ENCODE measurements at regions not wholly inside any gene's neighbourhood (a gene's known extent, or its start where the extent isn't known, plus 50 kb on each side); places are given as distances from the start of the nearest gene placed in this dataset.
"Not testable (repeated sequence)": the region's sequence is repeated elsewhere in the genome, so short reads cannot be mapped to it uniquely, and the experiment has no call there.

DNA sequence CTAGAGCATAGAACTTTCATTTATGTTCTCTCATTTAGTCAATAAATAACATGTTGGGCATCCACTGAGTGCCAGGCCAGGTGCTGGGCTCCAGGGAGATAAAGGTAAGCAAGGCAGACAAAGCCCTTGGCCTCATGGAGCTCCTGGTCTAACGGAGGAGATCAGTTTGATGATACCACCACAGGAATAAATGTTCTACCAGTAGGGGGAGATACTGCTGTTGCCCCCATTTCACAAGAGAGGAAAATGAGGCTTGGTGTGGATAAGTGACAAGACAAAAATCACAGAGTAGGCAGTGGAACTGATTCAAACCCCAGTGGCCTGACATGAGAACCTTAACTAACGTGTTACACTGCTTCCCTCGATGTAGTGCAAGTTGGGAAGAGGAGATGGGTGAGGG lies 80.4 kb upstream of the ERCC4 start:
- Histone ChIP-seq H3K4me2 (no peak overlapping the region), H3K4me3 (no peak overlapping the region), H3K9me2 (replicated peaks; ENCODE audit: insufficient read depth) (no peaks in the 10 kb centered on the region), H3K27me3 (no peaks in the 10 kb centered on the region), H3K9me3 (ENCODE audit: low read depth) (no peaks in the 10 kb centered on the region), H2AFZ (no peak overlapping the region), H3K36me3 (replicated peaks; ENCODE audit: insufficient read depth, low read depth) (no peaks in the 10 kb centered on the region), H3K79me2 (no peaks in the 10 kb centered on the region), H3K4me1 (ENCODE audit: insufficient read depth) (no peaks in the 10 kb centered on the region), H4K20me1 (ENCODE audit: insufficient read depth, poor library complexity, severe bottlenecking) (no peaks in the 10 kb centered on the region), H3K27ac (no peak overlapping the region)
- no peak for TF ChIP-seq EZH2phosphoT487 (IDR thresholded peaks at IDR 0.05; ENCODE audit: low read depth, severe bottlenecking, unreplicated experiment)
- TF ChIP-seq, protein P1, sequence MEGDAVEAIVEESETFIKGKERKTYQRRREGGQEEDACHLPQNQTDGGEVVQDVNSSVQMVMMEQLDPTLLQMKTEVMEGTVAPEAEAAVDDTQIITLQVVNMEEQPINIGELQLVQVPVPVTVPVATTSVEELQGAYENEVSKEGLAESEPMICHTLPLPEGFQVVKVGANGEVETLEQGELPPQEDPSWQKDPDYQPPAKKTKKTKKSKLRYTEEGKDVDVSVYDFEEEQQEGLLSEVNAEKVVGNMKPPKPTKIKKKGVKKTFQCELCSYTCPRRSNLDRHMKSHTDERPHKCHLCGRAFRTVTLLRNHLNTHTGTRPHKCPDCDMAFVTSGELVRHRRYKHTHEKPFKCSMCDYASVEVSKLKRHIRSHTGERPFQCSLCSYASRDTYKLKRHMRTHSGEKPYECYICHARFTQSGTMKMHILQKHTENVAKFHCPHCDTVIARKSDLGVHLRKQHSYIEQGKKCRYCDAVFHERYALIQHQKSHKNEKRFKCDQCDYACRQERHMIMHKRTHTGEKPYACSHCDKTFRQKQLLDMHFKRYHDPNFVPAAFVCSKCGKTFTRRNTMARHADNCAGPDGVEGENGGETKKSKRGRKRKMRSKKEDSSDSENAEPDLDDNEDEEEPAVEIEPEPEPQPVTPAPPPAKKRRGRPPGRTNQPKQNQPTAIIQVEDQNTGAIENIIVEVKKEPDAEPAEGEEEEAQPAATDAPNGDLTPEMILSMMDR (IDR thresholded peaks at IDR 0.05; ENCODE audit: poor library complexity), result no peak
- DNase-seq (ENCODE audit: low spot score), result no peak
- WGBS (ENCODE audit: low lambda C conversion rate, missing lambda C conversion rate), result 82% methylated on average over 3 of the region's 3 CpGs

DNA sequence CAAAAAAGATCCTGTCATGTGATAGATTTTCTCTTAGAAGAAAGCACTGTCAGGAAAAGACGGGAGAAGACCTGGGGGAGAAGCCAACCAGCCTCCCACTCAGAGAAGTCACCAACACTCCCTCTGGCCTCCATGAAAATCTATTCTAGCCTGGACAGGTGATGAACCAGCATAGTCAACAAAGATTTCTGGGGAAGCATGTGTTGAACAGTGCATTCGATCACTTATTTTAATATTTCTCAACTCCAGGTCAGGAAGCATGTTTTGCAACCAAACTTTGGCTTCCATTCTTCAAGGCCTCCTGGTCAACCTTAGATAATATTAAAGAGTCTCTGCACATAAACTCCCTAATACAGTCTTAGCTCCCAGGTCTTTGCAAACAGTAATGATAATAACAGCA lies 74.7 kb upstream of the ERCC4 start:
- H3K4me2 ChIP-seq, result no peak overlapping the region
- no peaks in the 10 kb centered on the region for H4K20me1 ChIP-seq (ENCODE audit: insufficient read depth, poor library complexity, severe bottlenecking)
- H3K36me3 ChIP-seq (replicated peaks; ENCODE audit: insufficient read depth, low read depth), result no peaks in the 10 kb centered on the region
- H3K27ac ChIP-seq, result no peak overlapping the region
- H3K79me2 ChIP-seq, result no peaks in the 10 kb centered on the region
- H3K9me2 ChIP-seq (replicated peaks; ENCODE audit: insufficient read depth), result no peaks in the 10 kb centered on the region
- no peak for DNase-seq (ENCODE audit: low spot score)
- no peaks in the 10 kb centered on the region for H3K9me3 ChIP-seq (ENCODE audit: low read depth)
- WGBS (ENCODE audit: low lambda C conversion rate, missing lambda C conversion rate), result 91% methylated on average over 2 of the region's 2 CpGs
- no peak overlapping the region for H3K4me3 ChIP-seq
- TF ChIP-seq EZH2phosphoT487 (IDR thresholded peaks at IDR 0.05; ENCODE audit: low read depth, severe bottlenecking, unreplicated experiment) (no peak), EZH2 (IDR thresholded peaks at IDR 0.05; ENCODE audit: borderline replicate concordance) (no peak)
- TF ChIP-seq, protein P1 (IDR thresholded peaks at IDR 0.05; ENCODE audit: poor library complexity), result no peak
- no peaks in the 10 kb centered on the region for H3K4me1 ChIP-seq (ENCODE audit: insufficient read depth)
- H2AFZ ChIP-seq, result no peak overlapping the region
- no peaks in the 10 kb centered on the region for H3K27me3 ChIP-seq

DNA sequence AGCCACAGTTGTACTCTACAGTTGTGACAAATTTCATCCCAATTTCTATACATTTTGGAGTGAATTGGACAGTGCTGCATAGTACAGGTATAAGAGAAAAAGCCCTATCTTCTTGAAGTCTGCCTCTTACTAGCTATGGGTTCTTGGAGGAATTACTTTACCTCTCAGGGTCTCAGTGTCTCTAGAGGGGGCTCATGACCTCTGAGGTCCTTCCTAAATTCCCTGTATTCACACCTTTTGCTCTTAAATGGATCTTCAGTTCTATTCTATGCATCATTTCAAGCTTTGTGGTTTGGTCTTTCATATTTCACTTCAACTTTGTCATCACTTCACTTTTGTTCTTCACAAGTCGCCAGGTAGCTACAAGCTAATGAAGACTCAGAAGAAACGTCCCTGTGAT lies 71.2 kb upstream of the ERCC4 start:
- TF ChIP-seq, protein P1 (IDR thresholded peaks at IDR 0.05; ENCODE audit: poor library complexity), result no peak
- no peak for TF ChIP-seq EZH2 (IDR thresholded peaks at IDR 0.05; ENCODE audit: borderline replicate concordance)
- no peak for TF ChIP-seq EZH2phosphoT487 (IDR thresholded peaks at IDR 0.05; ENCODE audit: low read depth, severe bottlenecking, unreplicated experiment)
- no peaks in the 10 kb centered on the region for H3K4me1 ChIP-seq (ENCODE audit: insufficient read depth)

DNA sequence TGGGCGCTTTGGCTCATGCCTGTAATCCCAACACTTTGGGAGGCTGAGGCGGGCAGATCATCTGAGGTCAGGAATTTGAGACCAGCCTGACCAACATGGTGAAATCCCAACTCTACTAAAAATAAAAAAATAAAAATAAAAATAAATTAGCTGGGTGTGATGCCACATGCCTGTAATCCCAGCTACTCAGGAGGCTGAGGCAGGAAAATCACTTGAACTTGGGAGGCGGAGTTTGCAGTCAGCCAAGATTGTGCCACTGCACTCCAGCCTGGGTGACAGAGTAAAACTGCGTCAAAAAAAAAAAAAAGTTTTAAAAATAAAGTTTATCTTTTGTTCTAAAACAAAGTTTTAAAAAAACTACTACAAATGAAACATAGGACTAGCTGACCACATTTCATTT lies 69.8 kb upstream of the ERCC4 start:
- H3K27me3 ChIP-seq; H3K9me3 ChIP-seq (ENCODE audit: low read depth); H3K4me2 ChIP-seq; H4K20me1 ChIP-seq (ENCODE audit: insufficient read depth, poor library complexity, severe bottlenecking); H3K79me2 ChIP-seq; DNase-seq (ENCODE audit: low spot score); H2AFZ ChIP-seq; H3K4me3 ChIP-seq; H3K4me1 ChIP-seq (ENCODE audit: insufficient read depth); H3K27ac ChIP-seq; H3K36me3 ChIP-seq (replicated peaks; ENCODE audit: insufficient read depth, low read depth); H3K9me2 ChIP-seq (replicated peaks; ENCODE audit: insufficient read depth): not testable (repeated sequence)
- WGBS (ENCODE audit: low lambda C conversion rate, missing lambda C conversion rate), result 77% methylated on average over 3 of the region's 4 CpGs

More for the DNA sequence above, 71.2 kb upstream of the ERCC4 start:
- Histone ChIP-seq H4K20me1 (ENCODE audit: insufficient read depth, poor library complexity, severe bottlenecking) (no peaks in the 10 kb centered on the region), H2AFZ (no peak overlapping the region), H3K4me3 (no peak overlapping the region), H3K9me3 (ENCODE audit: low read depth) (no peaks in the 10 kb centered on the region), H3K9me2 (replicated peaks; ENCODE audit: insufficient read depth) (no peaks in the 10 kb centered on the region), H3K79me2 (no peaks in the 10 kb centered on the region), H3K27me3 (no peaks in the 10 kb centered on the region), H3K4me2 (no peak overlapping the region), H3K36me3 (replicated peaks; ENCODE audit: insufficient read depth, low read depth) (no peaks in the 10 kb centered on the region), H3K27ac (no peak overlapping the region)
- 83% methylated on average over 2 of the region's 2 CpGs for WGBS (ENCODE audit: low lambda C conversion rate, missing lambda C conversion rate)
- DNase-seq (ENCODE audit: low spot score), result no peak

Data from hepatocyte (in vitro differentiated cells).